Activated naive CD8-positive, alpha-beta T cell treated with anti-CD3 and anti-CD28 coated beads for 36 hours (primary cell): ENCODE measurements at regions not wholly inside any gene's neighbourhood (a gene's known extent, or its start where the extent isn't known, plus 50 kb on each side); places are given as distances from the start of the nearest gene placed in this dataset.

Source experiments
- DNase-seq: peaks from one replicate; pipeline ENCODE4 v3.0.0; 2021
- H3K27ac Mint-ChIP-seq: one replicate; pipeline ENCODE4 v1.8.0; 2022; ENCODE audit warnings: mild to moderate bottlenecking, moderate library complexity, mixed read lengths
- H3K27me3 Mint-ChIP-seq: one replicate; pipeline ENCODE4 v1.8.0; 2022; ENCODE audit warnings: mild to moderate bottlenecking, mixed read lengths
- H3K36me3 Mint-ChIP-seq: one replicate; pipeline ENCODE4 v1.8.0; 2021; ENCODE audit warnings: mild to moderate bottlenecking, mixed read lengths
- H3K4me1 Mint-ChIP-seq: one replicate; pipeline ENCODE4 v1.8.0; 2021; ENCODE audit warnings: mixed read lengths
- H3K4me3 Mint-ChIP-seq: one replicate; pipeline ENCODE4 v1.8.0; 2022; ENCODE audit warnings: mild to moderate bottlenecking, moderate library complexity, mixed read lengths
- H3K9me3 Mint-ChIP-seq: one replicate; pipeline ENCODE4 v1.8.0; 2022; ENCODE audit warnings: mixed read lengths

- no peak for DNase-seq
- Mint-ChIP-seq H3K27me3 (peaks cover 21% of the 10 kb centered on the region), H3K4me3 (no peak overlapping the region), H3K9me3 (no peaks in the 10 kb centered on the region), H3K36me3 (no peaks in the 10 kb centered on the region), H3K27ac (no peak overlapping the region), H3K4me1 (no peaks in the 10 kb centered on the region)
Measured at GRCh38 chr1:30054126-30054525, 669.3 kb downstream of the MATN1 start.

- H3K4me1 Mint-ChIP-seq, result no peaks in the 10 kb centered on the region
- H3K4me3 Mint-ChIP-seq, result no peak overlapping the region
- H3K9me3 Mint-ChIP-seq, result no peaks in the 10 kb centered on the region
- H3K36me3 Mint-ChIP-seq, result no peaks in the 10 kb centered on the region
- DNase-seq, result no peak
- peaks cover 25% of the 10 kb centered on the region for H3K27me3 Mint-ChIP-seq
- H3K27ac Mint-ChIP-seq, result no peak overlapping the region
Measured at GRCh38 chr1:30052178-30052577, 671.2 kb downstream of the MATN1 start.

- Mint-ChIP-seq H3K9me3 (no peaks in the 10 kb centered on the region), H3K27me3 (peaks cover 25% of the 10 kb centered on the region), H3K36me3 (no peaks in the 10 kb centered on the region), H3K4me3 (no peak overlapping the region), H3K4me1 (no peaks in the 10 kb centered on the region), H3K27ac (no peak overlapping the region)
- DNase-seq, result no peak
Measured at GRCh38 chr1:30051777-30052176, 671.6 kb downstream of the MATN1 start.

DNA sequence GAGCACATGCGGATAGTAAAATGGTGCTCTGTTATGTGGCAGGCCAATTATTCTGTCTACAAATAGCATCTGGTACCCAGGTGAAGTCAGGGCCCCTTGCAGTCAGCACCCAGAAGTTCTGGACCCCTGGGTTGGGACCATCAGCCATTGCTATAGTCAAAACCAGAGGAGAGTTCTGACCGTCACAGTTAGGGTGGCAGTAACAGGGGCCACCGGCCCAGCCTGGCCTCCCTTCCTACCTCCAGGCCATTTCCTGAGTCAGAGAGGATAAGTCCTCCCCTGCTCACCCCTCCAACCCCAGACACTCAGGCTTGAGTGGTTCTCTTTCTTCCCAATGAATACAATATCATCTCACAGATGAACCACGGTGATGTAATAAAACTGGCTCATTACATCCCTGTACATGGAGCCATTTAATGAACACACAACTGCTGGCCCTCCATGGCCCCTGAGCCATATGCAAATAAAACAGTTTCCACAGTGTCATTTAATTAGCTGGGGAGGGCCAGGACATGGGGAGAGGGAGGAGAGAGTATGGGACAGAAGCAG, 673.6 kb downstream of the MATN1 start:
- Mint-ChIP-seq H3K4me1 (no peaks in the 10 kb centered on the region), H3K36me3 (no peaks in the 10 kb centered on the region), H3K27me3 (peaks cover 25% of the 10 kb centered on the region), H3K4me3 (no peak overlapping the region), H3K27ac (no peak overlapping the region), H3K9me3 (no peaks in the 10 kb centered on the region)
- DNase-seq, result no peak

DNA sequence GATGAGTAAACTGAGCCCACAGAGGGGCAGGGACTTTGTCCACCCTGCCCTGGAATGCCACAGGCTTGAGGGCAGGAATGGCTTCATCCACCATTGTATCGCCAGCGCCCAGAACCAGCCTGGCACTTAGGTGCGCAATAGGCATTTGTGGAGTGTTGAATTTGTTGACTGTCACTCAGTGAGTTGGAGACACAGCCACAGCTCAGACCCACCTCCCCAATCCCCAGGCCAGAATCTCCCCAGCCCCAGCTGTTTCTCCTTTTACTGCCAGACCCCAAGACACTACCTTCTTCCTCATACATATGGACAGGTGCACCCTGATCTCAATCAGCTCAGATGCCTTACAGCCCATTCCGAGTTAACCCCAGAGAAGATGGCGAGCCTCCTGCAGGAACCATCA, 674.5 kb downstream of the MATN1 start:
- H3K27ac Mint-ChIP-seq, result no peak overlapping the region

GRCh38 chr1:30047576-30047975, 675.8 kb downstream of the MATN1 start:
- Mint-ChIP-seq H3K4me3 (no peak overlapping the region), H3K4me1 (no peaks in the 10 kb centered on the region), H3K27ac (no peak overlapping the region), H3K27me3 (peaks cover 25% of the 10 kb centered on the region), H3K9me3 (peaks cover 3% of the 10 kb centered on the region), H3K36me3 (no peaks in the 10 kb centered on the region)
- DNase-seq, result no peak

More for the DNA sequence above, 674.5 kb downstream of the MATN1 start:
- Mint-ChIP-seq H3K27me3 (peaks cover 25% of the 10 kb centered on the region), H3K4me1 (no peaks in the 10 kb centered on the region), H3K4me3 (no peak overlapping the region), H3K36me3 (no peaks in the 10 kb centered on the region), H3K9me3 (peaks cover 3% of the 10 kb centered on the region)
- no peak for DNase-seq

DNA sequence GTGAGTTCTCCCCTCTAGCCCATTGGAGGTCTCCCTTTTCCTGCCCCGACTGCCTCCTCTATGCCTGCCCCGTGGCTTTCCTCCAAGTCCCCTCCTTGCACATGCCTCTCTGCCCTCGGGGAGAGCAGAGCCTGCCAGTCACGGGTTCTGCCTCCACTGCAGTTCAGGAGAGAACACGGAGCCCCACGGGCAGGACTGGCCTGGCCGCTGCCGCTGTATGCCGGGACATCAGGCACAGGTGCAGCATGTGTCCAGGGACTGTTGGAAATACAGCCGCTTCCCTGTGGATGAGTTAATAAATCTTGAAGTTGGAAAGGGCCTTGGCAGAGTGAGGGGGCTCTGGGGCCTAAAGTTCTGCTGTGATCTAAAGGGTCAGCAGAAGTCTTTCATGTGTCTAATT, 676.6 kb downstream of the MATN1 start:
- DNase-seq, result no peak
- Mint-ChIP-seq H3K27ac (no peak overlapping the region), H3K36me3 (no peaks in the 10 kb centered on the region), H3K9me3 (peaks cover 3% of the 10 kb centered on the region), H3K4me3 (no peak overlapping the region), H3K27me3 (peaks cover 20% of the 10 kb centered on the region), H3K4me1 (no peaks in the 10 kb centered on the region)

GRCh38 chr1:30045304-30046090, 677.9 kb downstream of the MATN1 start:
- Mint-ChIP-seq H3K27me3 (peaks cover 14% of the 10 kb centered on the region), H3K4me3 (no peak overlapping the region), H3K27ac (no peak overlapping the region), H3K4me1 (no peaks in the 10 kb centered on the region), H3K9me3 (peaks cover 3% of the 10 kb centered on the region), H3K36me3 (no peaks in the 10 kb centered on the region)
- DNase-seq, result no peak

GRCh38 chr1:30044656-30045144, 678.7 kb downstream of the MATN1 start:
- H3K9me3 Mint-ChIP-seq, result peaks cover 3% of the 10 kb centered on the region
- H3K27me3 Mint-ChIP-seq, result peaks cover 8% of the 10 kb centered on the region
- no peaks in the 10 kb centered on the region for H3K4me1 Mint-ChIP-seq
- no peak overlapping the region for H3K4me3 Mint-ChIP-seq
- no peak for DNase-seq
- no peak overlapping the region for H3K27ac Mint-ChIP-seq
- H3K36me3 Mint-ChIP-seq, result no peaks in the 10 kb centered on the region

GRCh38 chr1:30043731-30044408, 679.5 kb downstream of the MATN1 start:
- DNase-seq, result no peak
- Mint-ChIP-seq H3K4me1 (no peaks in the 10 kb centered on the region), H3K27ac (no peak overlapping the region)

DNA sequence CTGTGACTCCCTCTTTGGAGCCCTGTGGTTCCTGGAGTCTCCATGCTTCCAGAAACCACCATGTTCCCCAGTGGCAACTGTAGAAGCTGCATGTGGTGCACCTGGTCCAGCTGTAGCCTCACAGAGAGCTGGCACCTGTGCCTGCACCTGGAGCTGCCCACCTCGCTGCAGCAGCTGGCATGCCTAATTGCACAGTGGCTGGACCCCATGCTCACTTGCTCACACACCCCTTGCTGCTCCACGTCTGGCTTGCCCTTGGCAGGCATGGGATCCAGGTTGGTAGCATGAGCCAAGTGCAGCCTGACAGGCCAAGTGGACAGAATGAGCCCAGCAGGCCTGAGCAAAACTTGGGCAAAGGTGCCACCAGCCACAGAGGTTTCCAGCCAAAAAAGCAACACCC, 680.1 kb downstream of the MATN1 start:
- H3K27ac Mint-ChIP-seq, result no peak overlapping the region
- no peak overlapping the region for H3K4me3 Mint-ChIP-seq
- DNase-seq, result no peak
- no peaks in the 10 kb centered on the region for H3K36me3 Mint-ChIP-seq
- peaks cover 3% of the 10 kb centered on the region for H3K9me3 Mint-ChIP-seq
- H3K27me3 Mint-ChIP-seq, result no peaks in the 10 kb centered on the region
- H3K4me1 Mint-ChIP-seq, result no peaks in the 10 kb centered on the region

More at GRCh38 chr1:30043731-30044408, 679.5 kb downstream of the MATN1 start:
- Mint-ChIP-seq H3K9me3 (peaks cover 3% of the 10 kb centered on the region), H3K4me3 (no peak overlapping the region), H3K36me3 (no peaks in the 10 kb centered on the region), H3K27me3 (peaks cover 2% of the 10 kb centered on the region)

GRCh38 chr1:30042438-30043147, 680.8 kb downstream of the MATN1 start:
- H3K36me3 Mint-ChIP-seq, result no peaks in the 10 kb centered on the region
- peaks cover 3% of the 10 kb centered on the region for H3K9me3 Mint-ChIP-seq
- H3K4me1 Mint-ChIP-seq, result no peaks in the 10 kb centered on the region
- H3K27me3 Mint-ChIP-seq, result no peaks in the 10 kb centered on the region
- H3K27ac Mint-ChIP-seq, result no peak overlapping the region
- DNase-seq, result no peak
- no peak overlapping the region for H3K4me3 Mint-ChIP-seq

- H3K4me3 Mint-ChIP-seq, result no peak overlapping the region
- H3K36me3 Mint-ChIP-seq, result no peaks in the 10 kb centered on the region
- no peaks in the 10 kb centered on the region for H3K27me3 Mint-ChIP-seq
- no peak for DNase-seq
- no peaks in the 10 kb centered on the region for H3K4me1 Mint-ChIP-seq
- H3K27ac Mint-ChIP-seq, result no peak overlapping the region
- peaks cover 3% of the 10 kb centered on the region for H3K9me3 Mint-ChIP-seq
Measured at GRCh38 chr1:30041741-30042437, 681.5 kb downstream of the MATN1 start.

DNA sequence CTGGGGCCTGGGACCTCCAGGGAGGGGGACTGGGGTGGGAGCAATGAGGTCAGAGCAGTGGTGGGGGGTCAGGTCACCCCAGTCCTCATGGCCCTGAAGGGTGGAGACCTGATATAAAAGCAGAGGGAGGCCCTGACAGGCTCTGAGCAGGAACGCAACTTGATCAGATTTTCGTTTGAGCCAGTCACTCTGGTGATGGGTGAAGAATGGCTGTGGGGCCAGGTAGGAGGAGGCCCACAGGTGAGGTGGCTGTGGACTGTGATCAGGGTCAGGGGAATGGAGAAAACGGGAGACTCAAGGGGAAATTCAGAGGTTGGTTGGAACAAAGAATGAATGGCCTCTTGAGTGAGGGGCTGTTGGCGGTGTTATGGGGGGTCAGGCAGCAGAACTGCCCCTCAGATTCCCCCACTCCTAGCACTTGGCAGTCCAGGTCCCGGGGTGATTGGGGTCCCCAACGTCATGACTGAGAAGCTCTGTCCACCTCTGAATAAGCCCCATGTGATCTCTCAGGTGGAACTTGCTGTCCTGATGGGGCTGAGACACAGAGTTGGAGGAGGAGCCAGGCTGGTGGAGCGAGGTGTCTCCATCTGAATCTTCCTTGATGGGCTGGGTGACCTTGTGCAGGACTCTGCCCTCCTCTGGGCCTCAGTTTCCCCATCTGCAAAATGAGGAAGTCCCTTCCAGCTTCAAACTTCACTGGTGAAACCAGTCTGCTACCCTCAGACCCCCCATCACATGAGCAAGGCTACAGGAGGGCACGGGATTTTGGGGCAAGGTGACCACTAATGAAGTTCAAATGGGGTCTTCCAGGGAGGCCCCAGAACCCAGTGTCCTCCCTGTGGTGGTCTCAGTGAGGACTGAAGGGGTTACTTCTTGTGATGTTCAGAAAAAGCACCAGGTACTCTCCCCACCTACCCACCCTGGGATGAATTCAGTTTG, 683.0 kb downstream of the MATN1 start:
- H3K27ac Mint-ChIP-seq, result no peak overlapping the region
- H3K4me3 Mint-ChIP-seq, result no peak overlapping the region
- no peaks in the 10 kb centered on the region for H3K27me3 Mint-ChIP-seq
- DNase-seq, result no peak
- H3K9me3 Mint-ChIP-seq, result peaks cover 3% of the 10 kb centered on the region
- H3K4me1 Mint-ChIP-seq, result no peaks in the 10 kb centered on the region
- H3K36me3 Mint-ChIP-seq, result no peaks in the 10 kb centered on the region
